Keratinocyte (primary cell): ENCODE measurements at regions not wholly inside any gene's neighbourhood (a gene's known extent, or its start where the extent isn't known, plus 50 kb on each side); places are given as distances from the start of the nearest gene placed in this dataset.

Experiments
- CTCF ChIP-seq, 3 experiments: IDR thresholded peaks in 1 of 3; conservative IDR thresholded peaks in 1 of 3; optimal IDR thresholded peaks in 1 of 3; 2 replicates in 2 of 3; 3 replicates in 1 of 3; pipeline versions ENCODE3 to v1.5.1; 2011; ENCODE audit warnings: low read length in 3 of 3, mild to moderate bottlenecking in 3 of 3, moderate library complexity in 2 of 3, control low read depth in 1 of 3, inconsistent platforms in 1 of 3; ENCODE audit not compliant: insufficient read depth in 2 of 3; ENCODE audit errors: extremely low read depth in 1 of 3
- EZH2 ChIP-seq: IDR thresholded peaks from one replicate; pipeline ENCODE4 v1.6.1; 2012; ENCODE audit warnings: inconsistent platforms, mild to moderate bottlenecking, low read length, moderate library complexity

- TF ChIP-seq CTCF (optimal IDR thresholded peaks at IDR 0.05 in 1 of 3, IDR thresholded peaks at IDR 0.05 in 1 of 3, conservative IDR thresholded peaks at IDR 0.05 in 1 of 3; ENCODE audit: extremely low read depth in 1 of 3, insufficient read depth in 2 of 3, low read length in 3 of 3) (no peak), EZH2 (no peak)
Measured at GRCh38 chr2:23260621-23261020, 124.4 kb upstream of the KLHL29 start.
